AG04449 (cell line): ENCODE measurements at regions not wholly inside any gene's neighbourhood (a gene's known extent, or its start where the extent isn't known, plus 50 kb on each side); places are given as distances from the start of the nearest gene placed in this dataset.

ENCODE experiments used
- CTCF ChIA-PET: fragments of 350-600 bp; formaldehyde crosslinking; extraction: SDS; loops from one replicate; lab custom pipeline; 2021; ENCODE audit warnings: antibody characterized with exemption; lab: Yijun Ruan, JAX
- POLR2A ChIA-PET: fragments of 400-600, 350-600 bp; formaldehyde crosslinking; extraction: SDS; loops from one replicate; lab custom pipeline; 2020; ENCODE audit warnings: antibody characterized with exemption, inconsistent platforms; lab: Yijun Ruan, JAX
- DNase-seq: peaks from one replicate; pipeline ENCODE4 v3.0.0-alpha.2; 2010; ENCODE audit warnings: low read depth, low spot score
- H3K4me3 ChIP-seq: 2 replicates; pipeline ENCODE4 v1.5.1; 2011; ENCODE audit warnings: low read depth, mild to moderate bottlenecking, control low read depth, low read length
- TF ChIP-seq, protein P1 (sequence below): IDR thresholded peaks from one replicate; pipeline ENCODE4 v1.5.1; 2011; ENCODE audit warnings: mild to moderate bottlenecking, moderate library complexity, low read length, control low read depth, inconsistent platforms; ENCODE audit not compliant: insufficient read depth; ENCODE audit errors: missing control alignments

DNA sequence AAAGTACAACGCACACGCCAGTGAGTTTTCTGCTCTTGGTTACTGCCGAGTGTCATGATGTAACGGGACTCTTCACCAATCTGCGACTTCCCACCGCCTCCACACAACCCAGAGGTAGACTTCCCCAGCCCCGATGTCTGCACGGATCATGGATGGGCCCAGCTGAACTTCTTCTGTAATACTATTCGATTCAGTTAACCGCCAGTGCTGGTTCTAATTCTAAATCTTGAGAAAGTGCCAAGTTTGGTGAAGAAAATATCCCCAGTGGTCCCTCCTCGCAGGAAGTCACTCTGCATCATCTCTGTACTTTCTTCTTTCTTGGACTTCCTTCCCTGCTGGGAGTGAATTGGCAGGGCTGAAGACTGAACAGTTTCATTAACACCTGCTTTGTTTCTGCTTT lies 77.6 kb upstream of the SLC35F4 start:
- POLR2A ChIA-PET = no interaction called here
- CTCF ChIA-PET = no interaction called here
- no peak for DNase-seq
- TF ChIP-seq, protein P1, sequence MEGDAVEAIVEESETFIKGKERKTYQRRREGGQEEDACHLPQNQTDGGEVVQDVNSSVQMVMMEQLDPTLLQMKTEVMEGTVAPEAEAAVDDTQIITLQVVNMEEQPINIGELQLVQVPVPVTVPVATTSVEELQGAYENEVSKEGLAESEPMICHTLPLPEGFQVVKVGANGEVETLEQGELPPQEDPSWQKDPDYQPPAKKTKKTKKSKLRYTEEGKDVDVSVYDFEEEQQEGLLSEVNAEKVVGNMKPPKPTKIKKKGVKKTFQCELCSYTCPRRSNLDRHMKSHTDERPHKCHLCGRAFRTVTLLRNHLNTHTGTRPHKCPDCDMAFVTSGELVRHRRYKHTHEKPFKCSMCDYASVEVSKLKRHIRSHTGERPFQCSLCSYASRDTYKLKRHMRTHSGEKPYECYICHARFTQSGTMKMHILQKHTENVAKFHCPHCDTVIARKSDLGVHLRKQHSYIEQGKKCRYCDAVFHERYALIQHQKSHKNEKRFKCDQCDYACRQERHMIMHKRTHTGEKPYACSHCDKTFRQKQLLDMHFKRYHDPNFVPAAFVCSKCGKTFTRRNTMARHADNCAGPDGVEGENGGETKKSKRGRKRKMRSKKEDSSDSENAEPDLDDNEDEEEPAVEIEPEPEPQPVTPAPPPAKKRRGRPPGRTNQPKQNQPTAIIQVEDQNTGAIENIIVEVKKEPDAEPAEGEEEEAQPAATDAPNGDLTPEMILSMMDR = no peak
- no peak overlapping the region for H3K4me3 ChIP-seq

DNA sequence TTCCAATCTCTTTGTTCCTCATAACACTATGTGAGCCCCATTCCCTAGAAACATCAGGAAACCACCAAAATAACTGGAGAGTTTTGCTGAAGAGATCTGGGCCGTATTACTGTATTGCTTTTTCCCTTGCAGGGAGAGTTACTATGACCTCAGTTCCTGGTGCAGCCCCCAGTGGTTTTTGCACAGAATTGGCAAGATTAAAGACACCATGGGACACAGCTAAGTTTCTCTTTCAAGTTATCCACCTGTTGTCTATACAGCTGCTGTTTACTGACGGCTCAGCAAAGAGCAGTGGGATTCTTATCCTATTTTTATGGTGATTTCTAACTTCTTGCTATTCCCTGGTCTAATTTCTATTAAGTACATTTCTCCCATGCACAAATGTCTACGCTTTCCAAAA lies 77.1 kb upstream of the SLC35F4 start:
- ChIA-PET CTCF (no interaction called here), POLR2A (no interaction called here)
- no peak overlapping the region for H3K4me3 ChIP-seq
- TF ChIP-seq, protein P1 = no peak
- no peak for DNase-seq

DNA sequence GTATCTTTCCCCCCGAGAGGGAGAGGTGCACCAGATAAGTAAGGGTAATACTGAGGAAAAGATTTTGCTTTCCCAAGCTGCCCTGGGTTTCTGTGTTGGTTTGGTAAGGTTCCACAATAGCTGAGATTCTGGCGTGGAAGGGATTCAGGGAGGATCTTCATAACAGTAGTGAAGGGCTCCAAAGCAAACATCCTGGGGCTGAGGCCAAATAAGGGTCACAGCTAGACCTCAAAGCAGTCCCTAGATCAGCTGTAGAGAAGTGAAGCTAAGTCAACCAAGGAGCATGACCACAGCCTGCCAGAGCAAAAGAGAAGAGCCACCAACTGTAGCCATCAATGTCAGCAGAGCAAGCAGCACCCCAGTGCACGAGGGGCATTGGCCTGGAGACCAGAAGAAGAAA lies 73.2 kb upstream of the SLC35F4 start:
- TF ChIP-seq, protein P1 = no peak
- H3K4me3 ChIP-seq = no peak overlapping the region
- CTCF ChIA-PET = no interaction called here
- DNase-seq = no peak
- POLR2A ChIA-PET = no interaction called here

DNA sequence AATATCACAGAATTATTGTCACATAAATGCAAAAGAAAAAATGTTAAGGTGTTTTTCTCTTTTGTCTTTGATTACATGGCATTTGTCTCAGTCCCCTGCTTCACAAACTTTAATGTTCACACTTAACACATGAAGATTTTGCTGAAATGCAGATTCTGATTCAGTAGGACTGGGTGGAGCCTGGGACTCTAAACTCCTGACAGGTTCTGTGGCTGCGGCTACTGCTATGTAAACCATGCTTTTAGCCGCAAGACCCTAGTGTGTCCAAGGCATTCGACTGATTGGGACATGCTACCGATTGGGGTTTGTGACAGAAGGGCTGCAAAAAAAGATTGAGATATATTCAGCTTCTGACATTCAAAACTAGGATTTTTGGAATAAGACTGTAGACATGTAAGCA lies 72.6 kb upstream of the SLC35F4 start:
- POLR2A ChIA-PET = no interaction called here
- TF ChIP-seq, protein P1 = no peak
- CTCF ChIA-PET = no interaction called here
- DNase-seq = no peak
- H3K4me3 ChIP-seq = no peak overlapping the region

DNA sequence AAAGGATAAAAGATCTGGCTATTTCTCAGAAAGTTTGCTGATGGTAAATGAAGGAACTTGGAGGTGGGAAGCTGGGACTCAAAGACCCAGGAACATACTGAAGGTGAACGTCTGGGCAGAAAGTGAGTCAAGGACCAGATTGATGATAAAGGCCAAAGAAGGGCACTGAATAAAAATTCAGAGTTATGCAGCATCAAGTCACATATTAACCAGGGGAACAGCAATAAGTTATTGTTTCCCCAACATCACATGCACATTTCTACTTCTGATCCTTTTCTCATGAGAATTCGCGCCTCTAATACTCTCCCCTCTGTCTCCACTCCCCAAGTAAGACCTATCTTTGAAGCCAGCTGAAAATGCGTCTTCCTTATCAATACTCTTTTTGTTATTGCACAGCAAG lies 71.8 kb upstream of the SLC35F4 start:
- no peak for DNase-seq
- ChIA-PET CTCF (no interaction called here), POLR2A (no interaction called here)
- no peak overlapping the region for H3K4me3 ChIP-seq
- TF ChIP-seq, protein P1 = no peak

DNA sequence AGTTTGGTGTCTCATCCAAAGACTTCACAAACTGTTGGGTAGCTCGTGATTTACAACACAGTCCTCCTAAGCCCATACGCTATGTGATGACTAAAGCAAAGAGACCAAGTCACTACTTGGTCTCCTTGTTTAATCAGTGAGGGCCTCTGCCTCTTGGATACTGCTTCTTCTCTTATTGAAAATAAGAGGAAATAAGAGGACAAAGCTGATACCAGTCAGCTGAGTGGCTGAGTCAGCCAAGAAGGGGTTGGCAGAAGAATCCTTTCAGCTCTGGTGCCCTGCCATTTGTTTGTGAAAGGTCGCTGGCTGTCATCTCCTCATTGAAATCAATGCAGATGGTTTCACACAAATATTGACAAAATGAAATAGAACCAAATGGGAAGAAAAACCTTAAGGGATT lies 67.5 kb upstream of the SLC35F4 start:
- TF ChIP-seq, protein P1 = no peak
- CTCF ChIA-PET = no interaction called here
- POLR2A ChIA-PET = no interaction called here
- no peak for DNase-seq
- H3K4me3 ChIP-seq = no peak overlapping the region
